ENCODE measurements at regions not wholly inside any gene's neighbourhood (a gene's known extent, or its start where the extent isn't known, plus 50 kb on each side); places are given as distances from the start of the nearest gene placed in this dataset.

DNA sequence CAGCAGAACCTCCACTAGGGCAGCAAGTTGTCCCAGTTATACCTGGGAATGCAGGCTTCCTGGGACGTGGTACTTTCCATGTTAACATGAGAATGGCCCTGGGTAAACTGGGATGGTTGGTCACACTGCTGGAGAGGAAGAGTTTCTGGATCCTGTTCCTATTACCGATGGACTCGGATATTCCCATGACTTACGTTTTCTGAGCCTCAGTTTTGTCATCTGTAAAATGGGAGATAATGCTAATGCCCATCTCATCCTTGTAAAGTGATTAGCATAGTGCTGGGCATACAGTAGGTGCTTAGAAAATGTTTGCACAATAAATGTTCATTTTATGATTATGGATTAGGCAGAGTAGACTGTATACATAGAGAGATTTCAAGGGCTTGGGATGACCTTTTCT lies 280.9 kb upstream of the EEF2KMT start:
- TF ChIP-seq, protein P1, sequence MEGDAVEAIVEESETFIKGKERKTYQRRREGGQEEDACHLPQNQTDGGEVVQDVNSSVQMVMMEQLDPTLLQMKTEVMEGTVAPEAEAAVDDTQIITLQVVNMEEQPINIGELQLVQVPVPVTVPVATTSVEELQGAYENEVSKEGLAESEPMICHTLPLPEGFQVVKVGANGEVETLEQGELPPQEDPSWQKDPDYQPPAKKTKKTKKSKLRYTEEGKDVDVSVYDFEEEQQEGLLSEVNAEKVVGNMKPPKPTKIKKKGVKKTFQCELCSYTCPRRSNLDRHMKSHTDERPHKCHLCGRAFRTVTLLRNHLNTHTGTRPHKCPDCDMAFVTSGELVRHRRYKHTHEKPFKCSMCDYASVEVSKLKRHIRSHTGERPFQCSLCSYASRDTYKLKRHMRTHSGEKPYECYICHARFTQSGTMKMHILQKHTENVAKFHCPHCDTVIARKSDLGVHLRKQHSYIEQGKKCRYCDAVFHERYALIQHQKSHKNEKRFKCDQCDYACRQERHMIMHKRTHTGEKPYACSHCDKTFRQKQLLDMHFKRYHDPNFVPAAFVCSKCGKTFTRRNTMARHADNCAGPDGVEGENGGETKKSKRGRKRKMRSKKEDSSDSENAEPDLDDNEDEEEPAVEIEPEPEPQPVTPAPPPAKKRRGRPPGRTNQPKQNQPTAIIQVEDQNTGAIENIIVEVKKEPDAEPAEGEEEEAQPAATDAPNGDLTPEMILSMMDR (IDR thresholded peaks at IDR 0.05; ENCODE audit: low read depth, low read length, poor library complexity, severe bottlenecking) = no peak
- TF ChIP-seq EZH2phosphoT487 (IDR thresholded peaks at IDR 0.05; ENCODE audit: borderline replicate concordance, low read length) = no peak
